Activated CD4-positive, alpha-beta T cell treated with anti-CD3 and anti-CD28 coated beads, Interleukin-2, amount 10 ng/mL, durations not matched to agents 7 days and 5 days (primary cell): ENCODE measurements at regions not wholly inside any gene's neighbourhood (a gene's known extent, or its start where the extent isn't known, plus 50 kb on each side); places are given as distances from the start of the nearest gene placed in this dataset.

Experiments
- CTCF ChIA-PET: fragments of 350-600 bp; sonication (Branson Sonifier 250); formaldehyde crosslinking; loops from one replicate; lab custom pipeline; 2021; ENCODE audit warnings: antibody characterized with exemption; lab: Charles Lee
- POLR2A ChIA-PET: fragments of 350-600 bp; sonication (Branson Sonifier 250); formaldehyde crosslinking; loops from one replicate; lab custom pipeline; 2021; ENCODE audit warnings: antibody characterized with exemption; lab: Charles Lee
- DNase-seq: peaks from one replicate; pipeline ENCODE4 v3.0.0-alpha.2; 2020
- H3K27ac Mint-ChIP-seq: one replicate; pipeline ENCODE4 v1.8.0; 2021; ENCODE audit warnings: mild to moderate bottlenecking, moderate library complexity, mixed read lengths
- H3K27me3 Mint-ChIP-seq: one replicate; pipeline ENCODE4 v1.8.0; 2021; ENCODE audit warnings: mixed read lengths
- H3K36me3 Mint-ChIP-seq: one replicate; pipeline ENCODE4 v1.8.0; 2021; ENCODE audit warnings: low read depth, mixed read lengths
- H3K4me1 Mint-ChIP-seq: one replicate; pipeline ENCODE4 v1.8.0; 2021; ENCODE audit warnings: mixed read lengths
- H3K4me3 Mint-ChIP-seq: one replicate; pipeline ENCODE4 v1.8.0; 2021; ENCODE audit warnings: mild to moderate bottlenecking, moderate library complexity, mixed read lengths
- H3K9me3 Mint-ChIP-seq: one replicate; pipeline ENCODE4 v1.8.0; 2021; ENCODE audit warnings: mixed read lengths

DNA sequence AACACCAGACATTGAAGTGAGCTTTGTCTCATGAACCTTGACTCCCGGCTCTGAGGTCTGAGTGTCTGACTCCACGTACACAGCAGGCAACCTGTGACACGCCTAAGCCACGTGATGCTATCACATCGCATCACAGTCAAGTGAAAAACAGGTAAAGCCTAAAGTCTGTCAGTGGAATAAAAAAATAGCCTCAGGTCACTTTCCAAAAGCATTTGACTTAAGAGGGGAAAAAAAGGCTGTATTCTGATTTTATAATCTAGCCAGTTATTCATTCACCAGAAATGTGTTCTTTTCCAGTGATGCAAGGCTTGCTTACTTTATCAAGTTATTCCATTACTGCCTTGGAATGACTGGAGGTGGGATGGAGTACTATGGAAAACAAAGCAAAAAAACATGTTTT, 163.2 kb upstream of the HMCN1 start:
- ChIA-PET POLR2A (no interaction called here), CTCF (interaction anchor here (0.6 kb wide), 1 partner anchor 10 kb away, joined by 3 read pairs; no protein-coding TSS in a partner anchor)
- no peak for DNase-seq
- Mint-ChIP-seq H3K4me1 (peaks cover 37% of the 10 kb centered on the region), H3K27me3 (no peaks in the 10 kb centered on the region), H3K27ac (no peak overlapping the region), H3K36me3 (peaks cover 5% of the 10 kb centered on the region), H3K9me3 (peaks cover 12% of the 10 kb centered on the region), H3K4me3 (no peak overlapping the region)

DNA sequence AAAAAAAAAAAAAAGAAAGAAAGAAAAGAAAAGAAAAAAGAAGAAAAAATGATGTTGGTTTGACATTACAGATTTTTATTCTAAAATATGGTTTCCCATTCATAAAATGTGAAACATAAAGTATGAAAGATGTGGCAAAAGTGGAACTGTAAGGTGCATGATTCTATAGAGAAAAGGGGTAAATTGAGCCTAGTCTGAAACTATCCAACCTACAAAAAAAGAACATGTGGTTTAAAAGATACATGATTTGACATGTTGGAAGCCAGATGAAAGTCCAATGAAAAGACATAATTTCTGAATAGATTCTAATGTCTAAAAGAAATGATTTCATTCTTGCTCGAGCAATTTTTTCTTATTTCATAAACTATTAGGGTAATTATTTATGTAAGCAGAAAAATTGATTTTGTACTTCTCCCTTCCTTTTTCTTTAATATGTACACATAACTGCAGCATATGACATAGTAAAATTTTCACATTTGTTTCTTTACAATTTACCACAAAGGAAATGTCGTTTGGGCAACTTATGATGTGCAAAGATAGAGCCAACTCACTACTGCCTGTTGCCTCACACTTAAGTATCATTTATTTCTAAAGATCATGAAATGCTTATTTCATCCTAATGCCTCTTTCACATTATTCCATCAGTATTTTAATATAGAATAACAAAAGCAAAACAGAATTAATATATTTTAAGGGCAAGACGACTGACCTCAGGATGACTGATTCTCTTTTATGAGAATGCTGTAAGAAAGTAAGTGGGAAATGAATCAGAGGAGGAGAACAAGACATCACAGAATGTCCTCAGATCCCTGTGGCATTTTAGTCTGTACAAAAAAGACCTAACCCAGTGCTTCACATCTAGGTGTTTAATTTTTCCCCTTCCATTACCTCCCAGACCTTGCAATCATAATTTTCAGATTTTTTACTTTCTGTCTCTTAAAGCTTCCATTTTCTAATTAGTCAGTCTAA, 165.8 kb upstream of the HMCN1 start:
- H3K36me3 Mint-ChIP-seq: peaks cover 5% of the 10 kb centered on the region
- CTCF ChIA-PET: interaction anchor here (1.0 to 2.8 kb wide), 4 partner anchors 8 to 250 kb away, joined by 3 to 9 read pairs (median 4); partner anchors contain the start of gene IVNS1ABP
- peak overlapping the region; percentile 47 for H3K27ac Mint-ChIP-seq
- peaks cover 41% of the 10 kb centered on the region for H3K4me1 Mint-ChIP-seq
- no peak for DNase-seq
- H3K27me3 Mint-ChIP-seq: no peaks in the 10 kb centered on the region
- H3K4me3 Mint-ChIP-seq: no peak overlapping the region
- POLR2A ChIA-PET: interaction anchor here (0.5 kb wide), 1 partner anchor 252 kb away, joined by 3 read pairs; the partner anchor contains the start of gene IVNS1ABP
- H3K9me3 Mint-ChIP-seq: peaks cover 15% of the 10 kb centered on the region

DNA sequence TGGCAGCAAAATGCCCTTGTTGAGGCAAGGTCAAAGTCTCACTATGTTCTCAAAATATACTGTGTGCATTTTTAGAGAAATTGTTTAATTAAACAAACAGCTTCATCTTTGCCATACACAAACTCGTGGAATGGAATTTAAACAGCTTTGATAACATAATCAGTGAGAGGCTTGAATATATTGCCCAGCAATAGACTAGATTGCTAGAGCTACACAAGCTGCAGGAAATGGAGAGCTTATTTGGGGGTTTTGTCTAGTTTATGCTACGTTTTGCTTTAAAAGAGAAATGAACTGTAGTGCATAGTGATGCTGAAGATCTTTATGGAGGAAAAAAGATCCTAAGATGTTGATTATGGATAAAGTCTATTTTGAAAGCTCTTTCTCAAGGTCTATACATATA, 166.8 kb upstream of the HMCN1 start:
- H3K4me1 Mint-ChIP-seq: peaks cover 48% of the 10 kb centered on the region
- no peak overlapping the region for H3K4me3 Mint-ChIP-seq
- H3K36me3 Mint-ChIP-seq: peaks cover 5% of the 10 kb centered on the region

DNA sequence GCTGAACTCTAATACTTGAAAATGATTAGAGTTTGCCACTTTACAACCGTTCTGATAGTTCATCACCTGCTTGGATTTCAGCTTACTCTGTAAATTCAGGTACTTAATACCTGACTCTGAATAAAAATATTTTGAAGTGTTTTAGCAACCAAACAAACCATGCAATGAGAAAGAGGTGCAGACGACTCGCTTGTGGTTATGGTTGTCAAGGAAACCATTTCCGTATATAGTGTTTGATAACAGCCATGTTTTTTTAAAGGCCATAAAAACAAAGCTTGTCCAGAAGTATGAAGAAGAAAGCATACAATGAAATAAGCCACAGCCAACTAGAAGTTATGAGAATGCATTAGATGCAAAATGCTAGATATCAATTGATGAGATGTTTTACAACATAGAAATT, 167.2 kb upstream of the HMCN1 start:
- peaks cover 52% of the 10 kb centered on the region for H3K4me1 Mint-ChIP-seq
- H3K27ac Mint-ChIP-seq: peak overlapping the region; percentile 88
- peak overlapping the region; percentile 35 for H3K4me3 Mint-ChIP-seq
- DNase-seq: peak; percentile 80
- POLR2A ChIA-PET: no interaction called here
- peaks cover 12% of the 10 kb centered on the region for H3K9me3 Mint-ChIP-seq
- H3K36me3 Mint-ChIP-seq: peaks cover 2% of the 10 kb centered on the region
- CTCF ChIA-PET: interaction anchor here (0.6 to 2.8 kb wide), 5 partner anchors 9 to 249 kb away, joined by 3 to 9 read pairs (median 5); partner anchors contain the start of gene IVNS1ABP
- H3K27me3 Mint-ChIP-seq: no peaks in the 10 kb centered on the region

More for the DNA sequence above, 166.8 kb upstream of the HMCN1 start:
- DNase-seq: no peak
- CTCF ChIA-PET: interaction anchor here (0.6 to 2.8 kb wide), 5 partner anchors 9 to 249 kb away, joined by 3 to 9 read pairs (median 5); partner anchors contain the start of gene IVNS1ABP
- Mint-ChIP-seq H3K27ac (peak overlapping the region; percentile 88), H3K27me3 (no peaks in the 10 kb centered on the region), H3K9me3 (peaks cover 15% of the 10 kb centered on the region)
- POLR2A ChIA-PET: interaction anchor here (0.5 kb wide), 1 partner anchor 251 kb away, joined by 3 read pairs; the partner anchor contains the start of gene IVNS1ABP

DNA sequence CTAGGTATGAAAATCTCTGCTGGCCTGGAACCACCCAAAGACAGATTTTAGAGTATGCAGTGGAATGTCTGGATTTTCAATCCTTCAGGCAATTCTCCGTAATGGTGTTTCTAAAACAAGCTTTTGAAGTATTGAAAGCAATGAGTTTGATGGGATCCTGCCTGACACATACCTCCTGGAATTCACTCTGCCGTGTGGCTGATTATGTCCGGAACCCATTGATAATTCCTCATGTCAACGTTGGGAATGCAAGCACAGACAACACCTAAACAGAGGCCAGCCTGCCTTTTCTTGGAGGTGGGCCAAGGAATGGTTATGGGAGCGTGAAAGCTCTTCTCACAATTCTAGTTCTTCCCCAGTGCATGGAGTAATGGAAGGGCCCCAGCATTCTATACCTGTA, 168.9 kb upstream of the HMCN1 start:
- ChIA-PET CTCF (interaction anchor here (0.8 to 1.2 kb wide), 4 partner anchors 10 to 115 kb away, joined by 3 read pairs; no protein-coding TSS in a partner anchor), POLR2A (no interaction called here)
- Mint-ChIP-seq H3K4me1 (peaks cover 67% of the 10 kb centered on the region), H3K36me3 (no peaks in the 10 kb centered on the region), H3K9me3 (peaks cover 8% of the 10 kb centered on the region), H3K4me3 (no peak overlapping the region), H3K27ac (no peak overlapping the region), H3K27me3 (no peaks in the 10 kb centered on the region)
- no peak for DNase-seq

DNA sequence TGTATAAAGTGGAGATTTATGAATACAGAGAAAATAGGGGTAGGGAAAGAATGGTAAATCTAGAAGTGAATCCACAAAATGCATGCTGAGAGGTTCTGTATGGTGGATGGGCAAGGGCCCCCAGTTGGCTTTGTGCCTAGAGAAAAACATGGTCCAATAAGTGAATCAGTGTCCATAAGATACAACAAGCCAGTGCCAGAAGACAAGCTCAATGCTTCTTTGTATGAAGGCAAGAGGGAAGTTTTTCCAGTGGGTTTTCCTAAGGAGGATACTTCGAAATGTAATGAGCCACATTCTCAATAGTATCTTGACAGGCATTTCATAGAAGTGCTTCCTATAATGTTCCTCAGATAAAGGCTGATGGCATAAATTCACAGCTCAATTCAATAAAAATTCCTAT, 169.4 kb upstream of the HMCN1 start:
- Mint-ChIP-seq H3K4me3 (no peak overlapping the region), H3K36me3 (no peaks in the 10 kb centered on the region), H3K9me3 (peaks cover 8% of the 10 kb centered on the region), H3K27me3 (no peaks in the 10 kb centered on the region), H3K27ac (no peak overlapping the region), H3K4me1 (peaks cover 69% of the 10 kb centered on the region)
- POLR2A ChIA-PET: no interaction called here
- CTCF ChIA-PET: interaction anchor here (1.0 to 1.2 kb wide), 2 partner anchors 10 to 14 kb away, joined by 3 read pairs; no protein-coding TSS in a partner anchor
- no peak for DNase-seq

DNA sequence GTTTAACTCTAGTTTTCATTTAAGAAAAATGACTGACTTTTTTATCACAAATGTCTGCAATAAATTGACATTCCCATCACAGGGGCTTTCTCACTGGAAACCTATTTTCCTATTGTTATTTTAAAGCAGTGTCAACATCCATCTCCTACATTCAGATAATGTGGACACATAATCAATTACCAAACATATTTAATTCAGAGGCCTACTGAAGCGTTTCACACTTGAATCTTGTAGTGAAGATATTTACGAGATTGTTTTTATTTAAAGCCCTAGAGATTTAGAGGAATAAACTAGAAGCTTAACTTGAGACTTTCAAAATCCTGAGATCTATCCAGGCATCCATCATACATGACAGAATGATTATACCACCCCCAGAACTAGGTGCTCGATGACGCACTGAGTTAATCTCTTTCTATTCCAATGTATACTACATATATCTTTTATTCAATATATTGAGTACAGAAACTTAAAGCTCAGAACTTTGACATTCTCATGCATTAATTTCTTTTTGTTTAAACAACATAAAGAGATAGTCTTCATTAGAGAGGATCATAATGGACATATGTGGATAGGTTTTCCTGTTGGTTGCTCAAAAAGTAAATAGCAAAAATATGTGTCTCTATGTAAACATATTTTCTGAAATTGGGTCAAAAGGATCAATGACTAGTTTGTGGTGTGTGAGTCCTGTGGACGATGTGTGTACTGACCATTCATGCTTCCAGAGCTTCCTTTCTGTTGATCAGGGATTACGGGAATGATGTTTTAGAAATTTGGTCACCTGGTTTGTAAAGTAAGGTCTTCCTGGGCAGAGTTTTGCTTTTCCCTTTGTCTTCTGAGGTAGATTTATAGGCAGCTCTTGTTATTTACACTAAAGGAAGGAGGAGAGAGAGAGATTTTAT, 171.5 kb upstream of the HMCN1 start:
- POLR2A ChIA-PET: no interaction called here

DNA sequence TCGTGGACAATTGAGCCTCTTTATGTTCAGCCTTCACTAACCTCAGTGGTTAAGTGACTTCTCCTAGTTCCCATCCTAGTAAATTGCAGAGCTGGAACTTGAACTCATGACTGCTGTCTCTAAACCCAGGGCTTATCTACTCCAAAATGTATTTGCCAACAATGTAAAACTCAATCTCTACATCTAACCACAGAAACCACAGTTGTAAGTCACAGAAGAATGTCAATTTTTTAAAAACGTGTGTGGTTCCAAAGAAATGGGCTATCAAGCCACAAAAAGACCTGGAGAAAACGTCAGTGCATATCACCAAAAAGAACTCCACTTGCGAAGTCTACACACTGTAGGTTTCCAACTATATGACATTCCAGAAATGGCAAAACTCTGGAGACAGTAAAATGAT, 172.6 kb upstream of the HMCN1 start:
- peaks cover 5% of the 10 kb centered on the region for H3K9me3 Mint-ChIP-seq
- H3K27me3 Mint-ChIP-seq: no peaks in the 10 kb centered on the region
- ChIA-PET CTCF (interaction anchor here (0.6 to 1.0 kb wide), 3 partner anchors 13 to 86 kb away, joined by 3 read pairs; no protein-coding TSS in a partner anchor), POLR2A (interaction anchor here (1.0 kb wide), 1 partner anchor 244 kb away, joined by 3 read pairs; the partner anchor contains the start of gene IVNS1ABP)
- no peak for DNase-seq
- H3K4me3 Mint-ChIP-seq: peak overlapping the region; percentile 8
- H3K4me1 Mint-ChIP-seq: peaks cover 52% of the 10 kb centered on the region
- peak overlapping the region; percentile 60 for H3K27ac Mint-ChIP-seq
- no peaks in the 10 kb centered on the region for H3K36me3 Mint-ChIP-seq

More for the DNA sequence above, 171.5 kb upstream of the HMCN1 start:
- Mint-ChIP-seq H3K4me3 (no peak overlapping the region), H3K27ac (no peak overlapping the region), H3K36me3 (no peaks in the 10 kb centered on the region), H3K27me3 (no peaks in the 10 kb centered on the region), H3K4me1 (peaks cover 63% of the 10 kb centered on the region), H3K9me3 (peaks cover 6% of the 10 kb centered on the region)
- CTCF ChIA-PET: interaction anchor here (1.0 kb wide), 1 partner anchor 245 kb away, joined by 3 read pairs; no protein-coding TSS in a partner anchor
- no peak for DNase-seq

DNA sequence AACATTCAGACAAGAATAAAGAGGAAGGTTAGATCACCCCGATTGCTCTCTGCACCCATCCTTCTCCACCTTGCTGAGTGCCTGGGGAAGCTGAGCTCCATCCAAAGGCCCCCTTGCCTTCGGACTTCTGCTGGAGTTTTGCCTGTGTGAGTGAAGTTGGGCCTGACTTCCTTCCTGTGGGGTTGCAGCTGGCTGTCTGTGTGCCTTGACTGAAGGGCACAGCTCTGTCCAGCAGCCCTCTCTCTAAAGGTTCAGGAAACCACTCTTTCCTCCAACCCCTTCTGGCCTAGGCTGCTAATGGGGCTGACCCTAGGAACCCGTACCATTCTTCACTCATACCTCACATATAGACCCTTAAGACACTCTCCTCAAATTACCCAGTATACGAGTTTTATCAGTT, 173.4 kb upstream of the HMCN1 start:
- Mint-ChIP-seq H3K36me3 (no peaks in the 10 kb centered on the region), H3K4me3 (no peak overlapping the region), H3K27me3 (no peaks in the 10 kb centered on the region), H3K4me1 (peaks cover 44% of the 10 kb centered on the region), H3K9me3 (peaks cover 5% of the 10 kb centered on the region), H3K27ac (peak overlapping the region; percentile 84)
- no peak for DNase-seq
- POLR2A ChIA-PET: interaction anchor here (1.0 to 1.2 kb wide), 2 partner anchors 75 to 243 kb away, joined by 3 read pairs; partner anchors contain the start of gene IVNS1ABP
- CTCF ChIA-PET: interaction anchor here (0.7 to 2.5 kb wide), 10 partner anchors 9 to 314 kb away, joined by 3 to 18 read pairs (median 4); no protein-coding TSS in a partner anchor

DNA sequence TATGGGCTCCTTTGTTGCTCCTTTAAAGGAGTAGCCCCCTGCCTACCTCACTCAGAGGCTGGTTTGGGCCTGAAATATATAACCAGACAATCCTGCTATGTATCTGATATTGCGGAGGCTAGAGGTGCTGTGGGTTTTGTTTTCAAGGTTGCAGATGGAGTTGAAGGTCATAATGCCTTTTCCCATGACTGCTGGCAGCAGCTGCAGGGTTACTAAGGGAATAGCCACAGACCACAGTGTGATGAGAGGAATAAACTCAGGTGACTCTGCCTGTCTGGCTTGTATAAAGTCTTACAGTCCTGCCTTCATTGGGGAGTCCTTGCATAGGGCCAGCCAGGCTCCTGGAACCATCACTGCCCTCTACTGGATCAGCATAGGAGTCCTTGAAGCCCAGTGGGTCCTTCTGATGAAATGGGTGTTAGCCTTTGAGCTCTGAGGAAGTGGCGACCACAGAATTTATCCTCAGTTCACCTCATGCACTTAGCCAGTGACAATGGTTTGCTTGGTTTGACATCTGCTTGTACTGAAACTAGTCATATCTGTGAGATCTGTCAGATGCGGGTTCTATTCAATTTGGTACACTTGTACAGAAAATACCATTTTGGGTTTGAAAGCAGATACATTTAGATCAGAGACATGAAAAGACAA, 174.4 kb upstream of the HMCN1 start:
- no peaks in the 10 kb centered on the region for H3K9me3 Mint-ChIP-seq
- peak; percentile 82 for DNase-seq
- H3K27me3 Mint-ChIP-seq: no peaks in the 10 kb centered on the region
- ChIA-PET CTCF (interaction anchor here (0.6 to 2.5 kb wide), 15 partner anchors 9 to 313 kb away, joined by 3 to 18 read pairs (median 4); partner anchors contain the start of gene IVNS1ABP), POLR2A (interaction anchor here (1.0 to 1.2 kb wide), 2 partner anchors 76 to 242 kb away, joined by 3 read pairs; partner anchors contain the start of gene IVNS1ABP)
- H3K27ac Mint-ChIP-seq: peak overlapping the region; percentile 84
- peaks cover 42% of the 10 kb centered on the region for H3K4me1 Mint-ChIP-seq
- H3K36me3 Mint-ChIP-seq: peaks cover 4% of the 10 kb centered on the region
- no peak overlapping the region for H3K4me3 Mint-ChIP-seq

DNA sequence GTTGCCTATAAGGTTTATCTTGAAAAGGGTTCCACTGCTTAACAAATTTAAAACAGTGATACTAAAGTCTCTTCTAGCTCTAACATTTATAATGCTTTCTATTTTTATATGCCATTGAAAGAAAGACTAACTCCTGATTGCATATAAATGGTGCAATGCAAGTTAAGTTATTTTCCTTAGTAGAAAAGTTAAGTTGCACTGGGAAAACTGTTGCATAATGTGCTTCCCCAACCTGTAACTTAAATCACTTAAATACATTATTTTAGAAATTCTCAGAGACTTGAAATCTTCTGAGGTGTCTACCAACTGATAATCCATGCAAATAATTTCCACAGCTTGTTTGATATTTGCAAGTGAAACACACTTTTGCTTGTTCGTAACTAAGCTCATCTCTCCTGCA, 175.0 kb upstream of the HMCN1 start:
- POLR2A ChIA-PET: no interaction called here
- H3K4me3 Mint-ChIP-seq: no peak overlapping the region
- H3K27me3 Mint-ChIP-seq: no peaks in the 10 kb centered on the region
- H3K4me1 Mint-ChIP-seq: peaks cover 42% of the 10 kb centered on the region
- no peak for DNase-seq
- peak overlapping the region; percentile 84 for H3K27ac Mint-ChIP-seq
- no peaks in the 10 kb centered on the region for H3K9me3 Mint-ChIP-seq
- peaks cover 6% of the 10 kb centered on the region for H3K36me3 Mint-ChIP-seq
- CTCF ChIA-PET: interaction anchor here (1.2 to 2.5 kb wide), 9 partner anchors 10 to 313 kb away, joined by 3 to 18 read pairs (median 7); partner anchors contain the start of gene IVNS1ABP
